GM12878 (cell line): ENCODE measurements at regions not wholly inside any gene's neighbourhood (a gene's known extent, or its start where the extent isn't known, plus 50 kb on each side); places are given as distances from the start of the nearest gene placed in this dataset.

ENCODE experiments used
- ASH2L ChIP-seq: fragments of 300-600, 200-600 bp; sonication (generic); IDR thresholded peaks from 2 replicates; pipeline ENCODE4 v1.6.1; 2017; ENCODE audit warnings: low read depth, mild to moderate bottlenecking, borderline replicate concordance
- BCL3 ChIP-seq: IDR thresholded peaks from 2 replicates; pipeline ENCODE4 v1.6.1; 2011; ENCODE audit warnings: borderline replicate concordance, low read depth, mild to moderate bottlenecking, moderate library complexity, low read length; ENCODE audit not compliant: insufficient read depth, poor library complexity, severe bottlenecking
- CHD2 ChIP-seq: IDR thresholded peaks from 2 replicates; pipeline ENCODE4 v1.6.1; 2011; ENCODE audit warnings: low read depth, low read length, improper control_type of control experiment, borderline replicate concordance
- CREM ChIP-seq: IDR thresholded peaks from 2 replicates; pipeline ENCODE4 v1.6.1; 2014; ENCODE audit warnings: antibody characterized with exemption, low read depth
- EP300 ChIP-seq, 2 experiments: fragments of 150-350 bp in 1 of 2; IDR thresholded peaks; 2 replicates each; pipeline ENCODE4 v1.6.1; 2011 to 2012; ENCODE audit warnings: low read depth in 2 of 2, low read length in 2 of 2, borderline replicate concordance in 1 of 2, improper control_type of control experiment in 1 of 2, inconsistent platforms in 1 of 2; ENCODE audit not compliant: control insufficient read depth in 1 of 2
- EZH2 ChIP-seq: IDR thresholded peaks from 2 replicates; pipeline ENCODE4 v1.6.1; 2012; ENCODE audit warnings: low read depth, mild to moderate bottlenecking, control low read depth, inconsistent platforms, low read length, borderline replicate concordance; ENCODE audit not compliant: control insufficient read depth
- IKZF1 ChIP-seq: fragments of 450-650 bp; conservative IDR thresholded peaks from 2 replicates; pipeline ENCODE4 v1.6.1; 2017; ENCODE audit warnings: antibody characterized with exemption, mild to moderate bottlenecking
- IRF4 ChIP-seq: IDR thresholded peaks from 2 replicates; pipeline ENCODE4 v1.6.1; 2011; ENCODE audit warnings: low read depth, low read length
- JUNB ChIP-seq: IDR thresholded peaks from 2 replicates; pipeline ENCODE4 v1.6.1; 2016; ENCODE audit warnings: antibody characterized with exemption, mild to moderate bottlenecking
- KAT2A ChIP-seq: conservative IDR thresholded peaks from 2 replicates; pipeline ENCODE4 v1.6.1; 2011; ENCODE audit warnings: low read depth, low read length; ENCODE audit not compliant: control insufficient read depth
- MYB ChIP-seq: fragments of 150-350 bp; IDR thresholded peaks from 2 replicates; pipeline ENCODE4 v1.6.1; 2014; ENCODE audit warnings: mild to moderate bottlenecking, low read depth, low read length, borderline replicate concordance
- NFXL1 ChIP-seq: fragments of 450-650 bp; IDR thresholded peaks from 2 replicates; pipeline ENCODE4 v1.6.1; 2017; ENCODE audit warnings: antibody characterized with exemption, mild to moderate bottlenecking, borderline replicate concordance
- NRF1 ChIP-seq: conservative IDR thresholded peaks from 2 replicates; pipeline ENCODE4 v1.6.1; 2011; ENCODE audit warnings: mild to moderate bottlenecking, low read depth, low read length, improper control_type of control experiment
- PML ChIP-seq: IDR thresholded peaks from 2 replicates; pipeline ENCODE4 v1.6.1; 2012; ENCODE audit warnings: low read length, inconsistent platforms
- RBBP5 ChIP-seq: fragments of 200-600 bp; sonication (generic); conservative IDR thresholded peaks from 2 replicates; pipeline ENCODE4 v1.6.1; 2016
- RCOR1 ChIP-seq: conservative IDR thresholded peaks from 2 replicates; pipeline ENCODE4 v1.6.1; 2012; ENCODE audit warnings: low read depth, low read length, improper control_type of control experiment
- RFX5 ChIP-seq: IDR thresholded peaks from 2 replicates; pipeline ENCODE4 v1.6.1; 2011; ENCODE audit warnings: low read depth, low read length, improper control_type of control experiment
- SMAD1 ChIP-seq: fragments of 450-650 bp; IDR thresholded peaks from 2 replicates; pipeline ENCODE4 v1.6.1; 2018; ENCODE audit warnings: mild to moderate bottlenecking, low read depth; ENCODE audit not compliant: partially characterized antibody
- SREBF1 ChIP-seq: IDR thresholded peaks from 2 replicates; pipeline ENCODE4 v1.6.1; 2012; ENCODE audit warnings: mild to moderate bottlenecking, low read length
- SUZ12 ChIP-seq: fragments of 200-600 bp; sonication (generic); IDR thresholded peaks from one replicate; pipeline ENCODE4 v1.6.1; 2018; ENCODE audit warnings: antibody characterized with exemption, mild to moderate bottlenecking; ENCODE audit not compliant: unreplicated experiment
- TAF1 ChIP-seq: IDR thresholded peaks from 2 replicates; pipeline ENCODE4 v1.6.1; 2011; ENCODE audit warnings: mild to moderate bottlenecking, low read depth, low read length, borderline replicate concordance
- TBL1XR1 ChIP-seq: IDR thresholded peaks from 2 replicates; pipeline ENCODE4 v1.6.1; 2012; ENCODE audit warnings: low read depth, low read length, improper control_type of control experiment
- TCF7 ChIP-seq: IDR thresholded peaks from 2 replicates; pipeline ENCODE4 v1.6.1; 2014; ENCODE audit warnings: antibody characterized with exemption, borderline replicate concordance
- ZBTB4 ChIP-seq: fragments of 450-650 bp; formaldehyde crosslinking; IDR thresholded peaks from 2 replicates; pipeline ENCODE4 v1.4.0; 2022; ENCODE audit warnings: mild to moderate bottlenecking, moderate library complexity
- ZNF274 ChIP-seq: IDR thresholded peaks from one replicate; pipeline ENCODE4 v1.8.0; 2011; ENCODE audit not compliant: insufficient read length, insufficient read depth
- TF ChIP-seq, protein P1 (sequence below): fragments of 450-650 bp; IDR thresholded peaks from 2 replicates; pipeline ENCODE4 v1.6.1; 2016; ENCODE audit warnings: mild to moderate bottlenecking

GRCh38 chr22:45064313-45065278 lies 54.8 kb upstream of the PHF21B start (continued):
- no peak for TF ChIP-seq EZH2
- TF ChIP-seq ASH2L: no peak
- TF ChIP-seq CHD2: peak; percentile 46; the same call in 1 of the 2 replicates
- TF ChIP-seq NRF1: no peak
- no peak for TF ChIP-seq RBBP5
- TF ChIP-seq SUZ12: no peak
- no peak for TF ChIP-seq ZNF274
- no peak for TF ChIP-seq ZBTB4 (CRISPR knock-in tag)
- no peak for TF ChIP-seq PML
- TF ChIP-seq TCF7: no peak
- peak; percentile 77 to 90; a peak in 3 of 4 replicates for TF ChIP-seq EP300 (IDR thresholded peaks at IDR 0.05; ENCODE audit: borderline replicate concordance in 1 of 2, control insufficient read depth in 1 of 2, low read depth in 2 of 2, low read length in 2 of 2)
- TF ChIP-seq BCL3: no peak
- TF ChIP-seq NFXL1: no peak
- 0 out of 2 replicates have a peak, but pooled peaks have one; percentile 11 for TF ChIP-seq IRF4
- 0 out of 2 replicates have a peak, but pooled peaks have one; percentile 43 for TF ChIP-seq TBL1XR1
- TF ChIP-seq CREM: peak; percentile 56
- no peak for TF ChIP-seq SREBF1
- TF ChIP-seq, protein P1, sequence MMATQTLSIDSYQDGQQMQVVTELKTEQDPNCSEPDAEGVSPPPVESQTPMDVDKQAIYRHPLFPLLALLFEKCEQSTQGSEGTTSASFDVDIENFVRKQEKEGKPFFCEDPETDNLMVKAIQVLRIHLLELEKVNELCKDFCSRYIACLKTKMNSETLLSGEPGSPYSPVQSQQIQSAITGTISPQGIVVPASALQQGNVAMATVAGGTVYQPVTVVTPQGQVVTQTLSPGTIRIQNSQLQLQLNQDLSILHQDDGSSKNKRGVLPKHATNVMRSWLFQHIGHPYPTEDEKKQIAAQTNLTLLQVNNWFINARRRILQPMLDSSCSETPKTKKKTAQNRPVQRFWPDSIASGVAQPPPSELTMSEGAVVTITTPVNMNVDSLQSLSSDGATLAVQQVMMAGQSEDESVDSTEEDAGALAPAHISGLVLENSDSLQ: 0 out of 2 replicates have a peak, but pooled peaks have one; percentile 34
- no peak for TF ChIP-seq RCOR1
- TF ChIP-seq RFX5: no peak
- TF ChIP-seq SMAD1: no peak
- no peak for TF ChIP-seq KAT2A
- peak; percentile 8; the same call in 1 of the 2 replicates for TF ChIP-seq JUNB
- TF ChIP-seq MYB: peak; percentile 56; the same call in 1 of the 2 replicates
- TF ChIP-seq TAF1: no peak
- TF ChIP-seq IKZF1: peak; percentile 59
